Activated naive CD4-positive, alpha-beta T cell treated with anti-CD3 and anti-CD28 coated beads for 36 hours (primary cell): ENCODE measurements at regions not wholly inside any gene's neighbourhood (a gene's known extent, or its start where the extent isn't known, plus 50 kb on each side); places are given as distances from the start of the nearest gene placed in this dataset.

Experiments used
- CTCF ChIA-PET: fragments of 350-600 bp; sonication (Branson Sonifier 250); formaldehyde crosslinking; loops from one replicate; lab custom pipeline; 2021; ENCODE audit warnings: antibody characterized with exemption; lab: Charles Lee
- DNase-seq: peaks from one replicate; pipeline ENCODE4 v3.0.0-alpha.2; 2020
- H3K27ac Mint-ChIP-seq: one replicate; pipeline ENCODE4 v1.8.0; 2021; ENCODE audit warnings: mild to moderate bottlenecking, mixed read lengths
- H3K27me3 Mint-ChIP-seq: one replicate; pipeline ENCODE4 v1.8.0; 2021; ENCODE audit warnings: low read depth, mixed read lengths
- H3K36me3 Mint-ChIP-seq: one replicate; pipeline ENCODE4 v1.8.0; 2021; ENCODE audit warnings: low read depth, mixed read lengths
- H3K4me1 Mint-ChIP-seq: one replicate; pipeline ENCODE4 v1.8.0; 2021; ENCODE audit warnings: low read depth, mixed read lengths
- H3K4me3 Mint-ChIP-seq: one replicate; pipeline ENCODE4 v1.8.0; 2021; ENCODE audit warnings: mild to moderate bottlenecking, moderate library complexity, mixed read lengths
- H3K9me3 Mint-ChIP-seq: one replicate; pipeline ENCODE4 v1.8.0; 2021; ENCODE audit warnings: mixed read lengths
- intact Hi-C: fragments of 100-400 bp; cut with micrococcal nuclease; formaldehyde crosslinking; loops from one replicate; pipeline ENCODE4 v1.15.1; 2023

DNA sequence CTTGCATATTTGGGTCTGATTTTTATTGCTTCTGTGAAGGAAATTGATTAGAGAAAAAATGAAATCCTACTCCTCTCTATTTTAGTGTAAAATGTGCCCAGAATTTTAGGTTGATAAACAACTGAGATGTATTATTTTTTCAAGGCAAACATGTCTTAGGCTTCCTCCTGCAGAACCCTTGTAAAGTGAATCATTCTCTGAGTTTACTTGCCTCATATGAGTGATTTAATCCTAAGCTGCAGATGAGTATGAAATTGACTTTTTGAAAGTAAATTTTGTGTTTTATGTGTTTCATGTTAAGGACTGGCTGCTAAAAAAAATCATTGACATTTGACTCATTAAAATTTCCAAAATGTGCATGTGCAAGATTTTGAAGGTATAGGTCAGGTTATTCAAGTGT is 138.5 kb upstream of the PHACTR1 start:
- no peak for DNase-seq
- no peak overlapping the region for H3K4me3 Mint-ChIP-seq
- H3K36me3 Mint-ChIP-seq = no peaks in the 10 kb centered on the region
- H3K4me1 Mint-ChIP-seq = no peaks in the 10 kb centered on the region
- H3K27ac Mint-ChIP-seq = no peak overlapping the region
- peaks cover 7% of the 10 kb centered on the region for H3K27me3 Mint-ChIP-seq
- intact Hi-C loops = no loop called here
- CTCF ChIA-PET = no interaction called here
- no peaks in the 10 kb centered on the region for H3K9me3 Mint-ChIP-seq

DNA sequence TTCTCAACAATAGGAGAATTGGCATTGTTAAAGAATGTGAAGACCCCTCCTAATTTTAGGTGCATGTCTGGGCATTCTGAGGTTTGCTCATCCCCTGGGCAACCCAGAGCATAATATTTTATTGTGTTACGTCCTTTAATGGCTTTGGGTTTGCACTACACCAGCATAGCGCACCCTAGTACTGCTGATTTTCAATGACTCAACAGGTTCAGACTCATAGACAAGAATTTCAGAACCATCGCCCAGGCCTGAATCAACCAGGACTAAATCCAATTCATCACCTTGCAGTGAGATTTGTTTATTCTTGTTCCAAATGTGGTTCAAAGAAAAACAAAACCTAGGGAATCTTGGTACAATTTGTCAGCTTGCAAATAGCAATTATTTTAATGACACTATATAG is 137.8 kb upstream of the PHACTR1 start:
- Mint-ChIP-seq H3K4me1 (no peaks in the 10 kb centered on the region), H3K4me3 (no peak overlapping the region)

DNA sequence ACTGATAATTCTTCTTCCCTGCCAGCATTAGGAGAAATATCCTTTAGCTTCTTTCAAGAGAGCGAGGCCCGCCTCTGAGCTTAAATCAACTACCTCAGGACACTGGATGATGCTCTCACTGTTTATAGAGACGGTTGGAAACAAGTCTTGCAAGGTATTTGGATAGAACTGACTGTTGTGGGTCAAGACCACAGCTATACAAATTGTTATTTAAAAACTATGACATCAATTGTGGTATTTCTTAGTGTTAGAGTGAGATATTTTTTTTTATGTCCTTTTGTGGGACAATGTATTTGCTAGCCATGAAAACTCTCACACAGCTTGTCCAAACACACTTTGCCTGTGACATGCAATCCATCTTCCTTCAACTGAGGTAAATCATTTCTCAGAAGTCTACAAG is 136.3 kb upstream of the PHACTR1 start:
- CTCF ChIA-PET = no interaction called here
- no peaks in the 10 kb centered on the region for H3K36me3 Mint-ChIP-seq
- H3K9me3 Mint-ChIP-seq = no peaks in the 10 kb centered on the region
- DNase-seq = no peak
- peaks cover 5% of the 10 kb centered on the region for H3K27me3 Mint-ChIP-seq
- intact Hi-C loops = no loop called here
- no peaks in the 10 kb centered on the region for H3K4me1 Mint-ChIP-seq
- H3K4me3 Mint-ChIP-seq = no peak overlapping the region
- no peak overlapping the region for H3K27ac Mint-ChIP-seq

More for the DNA sequence above, 137.8 kb upstream of the PHACTR1 start:
- DNase-seq = no peak
- peaks cover 7% of the 10 kb centered on the region for H3K27me3 Mint-ChIP-seq
- H3K9me3 Mint-ChIP-seq = no peaks in the 10 kb centered on the region
- no peak overlapping the region for H3K27ac Mint-ChIP-seq
- intact Hi-C loops = no loop called here
- H3K36me3 Mint-ChIP-seq = no peaks in the 10 kb centered on the region
- CTCF ChIA-PET = interaction anchor here (0.7 kb wide), 1 partner anchor 14 kb away, joined by 4 read pairs; no protein-coding TSS in a partner anchor

DNA sequence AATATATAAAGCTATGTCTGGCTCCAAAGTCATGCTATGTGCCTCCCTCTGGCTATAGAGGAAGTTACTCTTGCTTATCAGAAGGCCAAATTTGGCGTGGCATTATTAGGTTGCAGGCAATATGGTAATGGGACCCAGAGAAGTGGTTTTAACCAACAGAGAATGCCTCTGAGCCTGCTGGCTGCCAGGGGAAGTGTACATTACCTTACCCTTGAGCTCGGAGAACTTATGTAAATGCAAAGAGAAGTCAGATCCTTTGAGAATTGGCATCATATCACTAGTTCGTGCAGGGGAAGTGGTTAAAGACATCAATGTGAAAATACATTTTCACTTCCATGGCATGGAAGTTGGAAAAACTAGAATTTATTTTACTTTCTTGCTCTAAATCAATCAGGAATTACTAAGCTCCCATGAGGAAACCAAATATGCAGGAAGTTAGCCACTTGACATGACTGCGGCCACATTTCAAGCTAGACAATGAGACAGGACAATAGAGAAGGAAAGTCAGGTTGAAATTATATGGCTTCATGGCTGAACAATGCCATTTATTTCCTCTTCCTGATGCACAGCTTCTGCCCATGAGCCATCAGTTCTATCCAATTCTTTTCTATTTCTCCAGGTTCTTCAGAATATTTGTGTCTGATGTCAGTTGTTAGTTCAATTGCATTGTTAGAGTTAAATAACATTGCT is 134.0 kb upstream of the PHACTR1 start:
- no peak overlapping the region for H3K4me3 Mint-ChIP-seq
- H3K27ac Mint-ChIP-seq = no peak overlapping the region
- DNase-seq = no peak
- peaks cover 8% of the 10 kb centered on the region for H3K27me3 Mint-ChIP-seq
- intact Hi-C loops = no loop called here
- H3K9me3 Mint-ChIP-seq = no peaks in the 10 kb centered on the region
- H3K4me1 Mint-ChIP-seq = no peaks in the 10 kb centered on the region
- H3K36me3 Mint-ChIP-seq = no peaks in the 10 kb centered on the region
- CTCF ChIA-PET = interaction anchor here (0.5 kb wide), 1 partner anchor 10 kb away, joined by 3 read pairs; no protein-coding TSS in a partner anchor

DNA sequence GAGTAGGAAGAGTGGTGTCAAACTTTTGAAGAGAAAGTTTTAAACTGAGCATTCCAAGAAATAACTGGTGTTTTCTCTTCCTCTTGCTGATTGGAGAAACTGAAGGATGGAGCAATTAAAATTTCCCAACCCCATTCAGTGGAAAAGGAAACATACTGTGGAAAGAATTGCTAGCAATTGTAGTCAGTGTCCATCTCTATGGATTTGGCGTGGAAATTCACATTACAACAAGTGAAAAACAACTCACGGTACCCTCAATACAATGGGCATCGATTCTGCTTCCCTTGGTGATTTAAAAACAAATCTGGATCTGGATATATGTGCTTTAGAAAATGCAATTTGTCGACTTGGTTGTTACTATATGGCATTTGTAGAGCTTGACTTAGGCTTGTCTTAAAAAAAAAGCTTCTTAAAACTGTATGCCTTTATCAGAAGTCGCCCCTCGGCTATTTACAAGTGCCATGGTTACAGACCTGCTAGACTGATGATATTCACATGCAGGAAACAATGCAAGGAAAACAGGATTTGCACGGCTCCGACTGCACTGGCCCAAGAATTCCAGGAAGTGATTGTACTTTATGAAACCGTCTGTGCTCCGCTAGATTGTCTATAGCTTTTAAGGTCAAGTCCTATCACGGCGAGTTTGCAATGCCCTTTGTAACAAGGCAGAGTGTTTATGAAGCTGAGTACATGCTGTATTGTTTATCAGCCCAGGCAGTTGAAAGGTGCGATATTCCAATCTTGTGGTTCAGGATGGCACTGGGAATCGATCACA is 131.7 kb upstream of the PHACTR1 start:
- CTCF ChIA-PET = no interaction called here
- no peaks in the 10 kb centered on the region for H3K36me3 Mint-ChIP-seq
- H3K27me3 Mint-ChIP-seq = peaks cover 12% of the 10 kb centered on the region
- no peak for DNase-seq
- H3K27ac Mint-ChIP-seq = no peak overlapping the region
- intact Hi-C loops = no loop called here
- no peaks in the 10 kb centered on the region for H3K9me3 Mint-ChIP-seq
- no peak overlapping the region for H3K4me3 Mint-ChIP-seq
- no peaks in the 10 kb centered on the region for H3K4me1 Mint-ChIP-seq

DNA sequence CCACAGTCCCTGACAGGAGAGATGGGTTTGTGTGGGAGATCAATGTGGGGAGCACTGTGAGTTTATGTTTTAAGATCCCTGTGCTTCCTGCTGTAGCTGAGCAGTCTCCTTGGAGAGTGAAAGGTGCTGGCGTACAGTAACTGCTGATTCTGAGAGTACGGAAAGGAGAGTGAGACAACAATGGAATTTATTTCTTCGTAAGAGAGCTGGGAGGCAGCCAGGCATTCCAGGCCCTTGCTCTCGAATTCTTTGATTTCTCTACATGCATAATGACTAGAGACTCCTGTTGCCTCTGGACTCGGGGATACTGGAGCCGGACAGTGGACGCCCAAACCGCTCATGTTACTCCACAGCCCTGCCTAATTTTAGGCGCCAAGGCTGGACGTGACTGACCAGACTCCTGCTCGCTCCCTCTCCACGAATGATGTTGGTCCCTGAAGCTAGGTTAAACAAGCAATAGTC is 131.0 kb upstream of the PHACTR1 start:
- CTCF ChIA-PET = no interaction called here

DNA sequence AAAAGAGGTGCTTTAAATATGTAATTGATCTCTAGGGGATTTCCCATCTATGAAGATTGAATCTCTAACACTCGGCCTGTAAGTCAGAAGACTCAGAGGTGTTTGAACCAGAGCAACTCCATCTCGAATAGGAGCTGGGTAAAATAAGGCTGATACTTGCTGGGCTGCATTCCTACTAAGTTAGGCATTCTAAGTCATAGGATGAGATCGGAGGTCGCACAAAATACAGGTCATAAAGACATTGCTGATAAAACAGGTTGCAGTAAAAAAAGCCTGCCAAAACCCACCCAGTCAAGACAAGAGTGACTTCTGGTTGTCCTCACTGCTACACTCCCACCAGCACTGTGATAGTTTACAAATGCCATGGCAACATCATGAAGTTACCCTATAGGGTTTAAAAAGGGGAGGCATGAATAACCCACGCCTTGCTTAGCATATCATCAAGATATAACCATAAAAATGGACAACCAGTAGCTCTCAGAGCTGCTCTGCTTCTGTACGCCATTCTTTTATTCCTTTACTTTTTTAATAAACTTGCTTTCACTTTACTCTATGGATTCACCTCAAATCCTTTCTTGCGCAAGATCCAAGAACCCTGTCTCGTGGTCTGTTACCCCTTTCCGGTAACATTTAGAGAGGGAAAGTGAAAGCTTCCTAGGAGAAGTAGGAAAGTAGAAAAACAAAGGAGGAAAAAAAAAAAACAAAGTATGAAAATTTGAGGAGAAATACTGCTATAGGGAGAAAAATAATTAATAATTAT is 129.7 kb upstream of the PHACTR1 start:
- H3K36me3 Mint-ChIP-seq = no peaks in the 10 kb centered on the region
- DNase-seq = no peak
- no peaks in the 10 kb centered on the region for H3K9me3 Mint-ChIP-seq
- no peaks in the 10 kb centered on the region for H3K4me1 Mint-ChIP-seq
- H3K27me3 Mint-ChIP-seq = peaks cover 12% of the 10 kb centered on the region
- CTCF ChIA-PET = interaction anchor here (1.0 kb wide), 1 partner anchor 15 kb away, joined by 3 read pairs; no protein-coding TSS in a partner anchor
- H3K4me3 Mint-ChIP-seq = no peak overlapping the region
- intact Hi-C loops = no loop called here
- no peak overlapping the region for H3K27ac Mint-ChIP-seq

More for the DNA sequence above, 131.0 kb upstream of the PHACTR1 start:
- Mint-ChIP-seq H3K27me3 (peaks cover 12% of the 10 kb centered on the region), H3K27ac (no peak overlapping the region), H3K9me3 (no peaks in the 10 kb centered on the region), H3K4me1 (no peaks in the 10 kb centered on the region), H3K36me3 (no peaks in the 10 kb centered on the region), H3K4me3 (no peak overlapping the region)
- intact Hi-C loops = no loop called here
- DNase-seq = no peak

DNA sequence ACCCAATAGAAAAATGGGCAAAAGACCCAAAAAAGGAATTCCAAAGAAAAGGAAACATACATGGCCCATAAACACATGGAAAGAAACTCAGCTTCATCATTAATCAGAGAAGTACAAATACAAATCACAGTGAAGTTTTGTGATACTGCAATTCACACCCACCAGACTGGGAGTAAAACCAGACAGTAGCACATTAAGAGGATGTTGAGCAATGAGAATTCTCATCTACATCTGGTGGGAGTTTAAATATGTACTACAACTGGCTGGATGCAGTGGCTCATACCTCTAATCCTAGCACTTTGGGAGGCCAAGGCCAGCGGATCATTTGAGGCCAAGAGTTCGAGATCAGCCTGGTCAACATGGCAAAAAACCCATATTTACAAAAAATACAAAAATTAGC is 125.7 kb upstream of the PHACTR1 start:
- H3K9me3 Mint-ChIP-seq = no peaks in the 10 kb centered on the region
- CTCF ChIA-PET = no interaction called here
- H3K27ac Mint-ChIP-seq = no peak overlapping the region
- H3K4me1 Mint-ChIP-seq = no peaks in the 10 kb centered on the region
- intact Hi-C loops = no loop called here
- H3K36me3 Mint-ChIP-seq = no peaks in the 10 kb centered on the region
- no peak overlapping the region for H3K4me3 Mint-ChIP-seq
- no peak for DNase-seq
- H3K27me3 Mint-ChIP-seq = peaks cover 24% of the 10 kb centered on the region

DNA sequence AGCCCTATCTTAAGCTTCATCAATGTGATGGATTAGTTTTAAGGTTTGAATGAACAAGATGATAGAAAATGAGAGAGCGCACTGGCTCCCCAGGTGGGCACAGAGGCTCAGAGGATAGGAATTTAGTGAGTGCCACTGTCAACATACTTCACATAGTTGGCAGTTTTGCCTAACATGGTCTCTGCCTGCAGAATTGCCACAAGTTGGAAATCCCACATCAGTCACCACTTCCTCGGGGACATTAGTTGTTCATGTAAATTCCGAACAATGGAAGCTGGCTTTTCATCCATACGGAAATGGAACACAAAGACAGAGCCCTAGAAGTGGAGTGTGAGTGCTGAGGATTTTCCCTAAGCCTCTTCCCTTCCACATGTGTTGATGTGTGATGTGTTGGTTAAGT is 123.9 kb upstream of the PHACTR1 start:
- CTCF ChIA-PET = interaction anchor here (0.6 kb wide), 1 partner anchor 385 kb away, joined by 3 read pairs; no protein-coding TSS in a partner anchor
- Mint-ChIP-seq H3K4me3 (no peak overlapping the region), H3K27ac (no peak overlapping the region), H3K36me3 (no peaks in the 10 kb centered on the region), H3K27me3 (peaks cover 16% of the 10 kb centered on the region), H3K9me3 (no peaks in the 10 kb centered on the region), H3K4me1 (no peaks in the 10 kb centered on the region)
- DNase-seq = no peak
- intact Hi-C loops = no loop called here

DNA sequence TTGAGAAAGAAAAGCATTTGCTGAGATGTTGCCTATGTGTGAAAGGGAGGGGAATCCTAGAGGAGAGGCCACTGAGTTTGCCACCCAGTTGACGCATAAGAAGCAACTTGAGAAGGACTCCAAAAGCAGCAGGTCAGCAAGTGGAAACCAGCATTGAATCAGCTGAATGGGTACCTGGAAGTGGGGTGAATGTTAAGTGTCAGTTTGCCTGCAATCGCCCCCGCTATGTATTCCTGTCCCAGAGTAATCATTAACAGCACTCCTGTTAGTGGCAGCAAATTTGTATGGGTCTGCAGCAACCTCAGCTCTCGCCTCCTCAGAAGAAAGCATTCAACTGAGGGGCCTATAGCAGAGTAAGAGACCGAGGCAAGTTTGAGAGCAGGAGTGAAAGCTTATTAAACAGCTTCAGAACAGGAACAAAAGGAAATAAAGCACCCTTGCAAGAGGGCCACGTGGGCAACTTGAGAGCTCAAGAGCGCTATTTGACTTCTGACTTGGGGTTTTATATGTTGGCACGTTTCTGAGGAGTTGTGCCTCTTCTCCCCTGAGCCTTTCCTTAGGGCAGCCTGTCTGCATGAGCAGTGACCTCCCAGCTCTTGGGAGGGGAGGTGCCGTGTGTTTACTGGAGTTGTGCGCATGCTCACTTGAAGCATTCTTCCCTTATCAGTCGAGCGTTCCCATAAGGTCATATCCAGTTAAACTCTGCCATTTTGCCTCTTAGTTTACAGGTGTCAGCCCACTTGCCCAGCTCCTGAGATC is 122.6 kb upstream of the PHACTR1 start:
- no peak for DNase-seq
- CTCF ChIA-PET = interaction anchor here (0.6 kb wide), 1 partner anchor 35 kb away, joined by 3 read pairs; no protein-coding TSS in a partner anchor
- no peak overlapping the region for H3K27ac Mint-ChIP-seq
- no peak overlapping the region for H3K4me3 Mint-ChIP-seq
- peaks cover 13% of the 10 kb centered on the region for H3K27me3 Mint-ChIP-seq
- intact Hi-C loops = no loop called here
- no peaks in the 10 kb centered on the region for H3K9me3 Mint-ChIP-seq
- no peaks in the 10 kb centered on the region for H3K36me3 Mint-ChIP-seq
- H3K4me1 Mint-ChIP-seq = no peaks in the 10 kb centered on the region

DNA sequence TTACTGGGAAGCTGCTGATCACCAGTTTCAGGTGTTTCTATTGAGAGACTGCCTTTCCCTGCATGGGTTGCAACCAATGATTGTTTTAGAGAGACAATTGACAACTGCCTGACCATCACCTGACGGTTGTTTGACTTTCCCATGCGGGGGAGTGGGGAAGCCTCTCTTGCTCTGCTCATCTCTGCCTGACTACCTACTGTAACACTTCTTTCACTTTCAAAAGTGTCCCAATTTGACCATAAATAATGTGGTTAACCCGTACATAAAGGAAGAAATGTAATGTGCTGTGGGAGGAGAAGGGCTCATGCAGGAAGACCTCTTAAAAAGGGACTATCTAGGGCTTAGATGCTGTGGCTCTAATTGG is 122.1 kb upstream of the PHACTR1 start:
- Mint-ChIP-seq H3K36me3 (no peaks in the 10 kb centered on the region), H3K27me3 (peaks cover 12% of the 10 kb centered on the region), H3K27ac (no peak overlapping the region), H3K4me3 (no peak overlapping the region), H3K4me1 (no peaks in the 10 kb centered on the region), H3K9me3 (no peaks in the 10 kb centered on the region)
- no peak for DNase-seq
- intact Hi-C loops = no loop called here
- CTCF ChIA-PET = no interaction called here
